ENCODE measurements at regions not wholly inside any gene's neighbourhood (a gene's known extent, or its start where the extent isn't known, plus 50 kb on each side); places are given as distances from the start of the nearest gene placed in this dataset.
"Not testable (repeated sequence)": the region's sequence is repeated elsewhere in the genome, so short reads cannot be mapped to it uniquely, and the experiment has no call there.

DNA sequence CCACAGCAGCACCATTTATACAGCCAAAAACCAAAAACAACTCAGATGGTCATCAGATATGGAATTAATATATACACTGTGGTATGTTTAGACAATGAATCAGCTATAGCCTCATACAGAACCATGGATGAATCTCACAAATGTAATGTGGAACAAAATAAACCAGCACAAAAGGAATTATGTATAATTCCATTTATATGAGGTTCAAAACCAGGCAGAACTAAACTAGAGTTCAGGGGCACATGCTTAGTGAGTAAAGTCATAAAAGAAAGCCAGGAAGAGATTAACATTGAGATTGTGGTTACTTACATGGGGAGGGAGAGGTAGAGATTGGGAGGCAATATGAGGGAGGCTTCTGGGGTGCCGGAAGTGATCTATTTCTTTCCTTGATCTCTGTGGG is 231.1 kb downstream of the COPRS start:
- Histone ChIP-seq H3K36me3 (ENCODE audit: insufficient read depth in 1 of 2, low read depth in 1 of 2) (no peaks in the 10 kb centered on the region), H3K27ac (no peak overlapping the region), H3K9me3 (peaks cover 14% of the 10 kb centered on the region), H3K27me3 (ENCODE audit: insufficient read depth in 3 of 3, low read length in 2 of 3) (peaks cover 0 to 6% (median 0%) of the 10 kb centered on the region in 3 donors), H3K4me1 (no peaks in the 10 kb centered on the region), H3K4me3 (no peak overlapping the region)
- intact Hi-C loops (cut with DNase I), result no loop called here
- TF ChIP-seq, protein P1, sequence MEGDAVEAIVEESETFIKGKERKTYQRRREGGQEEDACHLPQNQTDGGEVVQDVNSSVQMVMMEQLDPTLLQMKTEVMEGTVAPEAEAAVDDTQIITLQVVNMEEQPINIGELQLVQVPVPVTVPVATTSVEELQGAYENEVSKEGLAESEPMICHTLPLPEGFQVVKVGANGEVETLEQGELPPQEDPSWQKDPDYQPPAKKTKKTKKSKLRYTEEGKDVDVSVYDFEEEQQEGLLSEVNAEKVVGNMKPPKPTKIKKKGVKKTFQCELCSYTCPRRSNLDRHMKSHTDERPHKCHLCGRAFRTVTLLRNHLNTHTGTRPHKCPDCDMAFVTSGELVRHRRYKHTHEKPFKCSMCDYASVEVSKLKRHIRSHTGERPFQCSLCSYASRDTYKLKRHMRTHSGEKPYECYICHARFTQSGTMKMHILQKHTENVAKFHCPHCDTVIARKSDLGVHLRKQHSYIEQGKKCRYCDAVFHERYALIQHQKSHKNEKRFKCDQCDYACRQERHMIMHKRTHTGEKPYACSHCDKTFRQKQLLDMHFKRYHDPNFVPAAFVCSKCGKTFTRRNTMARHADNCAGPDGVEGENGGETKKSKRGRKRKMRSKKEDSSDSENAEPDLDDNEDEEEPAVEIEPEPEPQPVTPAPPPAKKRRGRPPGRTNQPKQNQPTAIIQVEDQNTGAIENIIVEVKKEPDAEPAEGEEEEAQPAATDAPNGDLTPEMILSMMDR (IDR thresholded peaks at IDR 0.05), result no peak
- 69 to 85% (median 75%) methylated on average over 1 of the region's 1 CpG for WGBS, 3 donors
- no peak for ATAC-seq
- no peak for DNase-seq

DNA sequence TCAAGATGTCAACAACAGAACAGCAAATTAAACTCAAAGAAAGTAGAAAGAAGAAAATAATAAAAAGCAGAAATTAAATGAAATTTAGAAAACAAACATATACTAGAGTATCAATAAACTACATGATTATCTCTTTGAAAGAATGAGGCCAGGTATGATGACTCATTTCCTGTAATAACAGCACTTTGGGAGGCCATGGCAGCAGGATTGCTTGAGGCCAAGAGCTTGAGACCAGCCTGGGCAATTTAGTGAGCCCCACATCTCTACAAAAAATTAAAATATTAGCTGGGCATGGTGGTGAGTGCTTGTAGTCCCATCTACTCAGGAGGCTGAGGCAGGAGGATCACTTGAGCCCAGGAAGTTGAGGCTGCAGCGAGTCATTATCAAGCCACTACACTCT is 232.5 kb downstream of the RAB11FIP4 start:
- no peaks in the 10 kb centered on the region for H3K4me1 ChIP-seq
- no peaks in the 10 kb centered on the region for H3K36me3 ChIP-seq (ENCODE audit: insufficient read depth in 1 of 2, low read depth in 1 of 2)
- H3K27me3 ChIP-seq (ENCODE audit: insufficient read depth in 3 of 3, low read length in 2 of 3), result peaks cover 0 to 2% (median 0%) of the 10 kb centered on the region in 3 donors
- H3K27ac ChIP-seq, result no peak overlapping the region
- no peak for ATAC-seq
- TF ChIP-seq, protein P1 (IDR thresholded peaks at IDR 0.05), result no peak
- H3K4me3 ChIP-seq, result no peak overlapping the region
- H3K9me3 ChIP-seq, result peaks cover 14% of the 10 kb centered on the region
- DNase-seq, result no peak
- 86 to 100% (median 91%) methylated on average over 1 of the region's 1 CpG for WGBS, 3 donors
- intact Hi-C loops (cut with DNase I), result no loop called here

DNA sequence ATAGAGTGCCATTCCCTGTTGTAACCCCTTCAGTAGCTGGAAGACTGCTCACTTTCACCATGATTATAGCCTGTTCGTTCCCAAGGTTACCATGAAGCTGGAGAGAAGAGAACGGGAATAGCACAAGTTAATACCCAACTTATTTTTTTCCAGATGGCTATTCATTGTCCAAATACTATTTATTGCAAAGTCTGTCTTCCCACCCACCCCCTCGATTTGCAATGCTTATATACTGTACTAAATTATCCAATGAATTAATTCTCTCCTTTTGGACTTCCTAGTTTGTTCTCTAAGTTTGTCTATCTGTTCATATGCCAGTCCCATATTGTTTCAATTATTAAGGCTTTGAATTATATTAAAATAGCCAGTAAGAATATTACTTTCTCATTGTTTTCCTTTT is 231.0 kb downstream of the RAB11FIP4 start:
- Histone ChIP-seq H3K4me1 (no peaks in the 10 kb centered on the region), H3K27ac (no peak overlapping the region), H3K36me3 (ENCODE audit: insufficient read depth in 1 of 2, low read depth in 1 of 2) (no peaks in the 10 kb centered on the region), H3K9me3 (peaks cover 14% of the 10 kb centered on the region), H3K4me3 (no peak overlapping the region), H3K27me3 (ENCODE audit: insufficient read depth in 3 of 3, low read length in 2 of 3) (no peaks in the 10 kb centered on the region)
- intact Hi-C loops (cut with DNase I), result no loop called here
- TF ChIP-seq, protein P1 (IDR thresholded peaks at IDR 0.05), result no peak
- DNase-seq (no peak), ATAC-seq (no peak)
- 62 to 76% (median 66%) methylated on average over 3 of the region's 3 CpGs for WGBS, 3 donors

DNA sequence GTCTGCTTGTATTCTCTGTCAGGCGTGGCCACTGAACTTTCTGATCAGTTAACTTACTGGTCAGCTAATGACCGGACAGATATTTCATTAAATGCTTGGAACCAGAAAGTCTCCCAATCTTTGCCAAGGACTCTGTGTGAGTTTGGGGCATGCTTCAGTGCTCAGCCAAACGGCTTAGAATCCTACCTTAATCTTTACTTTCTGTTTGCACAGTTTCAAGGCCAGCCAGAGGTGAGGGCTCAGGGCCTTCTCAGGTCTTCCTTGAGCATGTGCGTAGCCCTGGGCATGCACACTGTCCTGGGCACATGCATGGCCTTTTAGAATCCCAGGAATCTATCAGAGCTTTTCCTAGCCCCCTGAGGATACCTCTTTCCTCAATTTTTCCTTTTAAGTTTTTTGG is 230.1 kb downstream of the RAB11FIP4 start:
- Histone ChIP-seq H3K36me3 (ENCODE audit: insufficient read depth in 1 of 2, low read depth in 1 of 2) (no peaks in the 10 kb centered on the region), H3K4me3 (no peak overlapping the region), H3K4me1 (no peaks in the 10 kb centered on the region), H3K9me3 (peaks cover 14% of the 10 kb centered on the region), H3K27me3 (ENCODE audit: insufficient read depth in 3 of 3, low read length in 2 of 3) (no peaks in the 10 kb centered on the region), H3K27ac (no peak overlapping the region)
- DNase-seq, result no peak
- TF ChIP-seq, protein P1 (IDR thresholded peaks at IDR 0.05), result no peak
- WGBS, 3 donors, result 82 to 89% (median 83%) methylated on average over 4 of the region's 4 CpGs
- no peak for ATAC-seq
- intact Hi-C loops (cut with DNase I), result no loop called here

DNA sequence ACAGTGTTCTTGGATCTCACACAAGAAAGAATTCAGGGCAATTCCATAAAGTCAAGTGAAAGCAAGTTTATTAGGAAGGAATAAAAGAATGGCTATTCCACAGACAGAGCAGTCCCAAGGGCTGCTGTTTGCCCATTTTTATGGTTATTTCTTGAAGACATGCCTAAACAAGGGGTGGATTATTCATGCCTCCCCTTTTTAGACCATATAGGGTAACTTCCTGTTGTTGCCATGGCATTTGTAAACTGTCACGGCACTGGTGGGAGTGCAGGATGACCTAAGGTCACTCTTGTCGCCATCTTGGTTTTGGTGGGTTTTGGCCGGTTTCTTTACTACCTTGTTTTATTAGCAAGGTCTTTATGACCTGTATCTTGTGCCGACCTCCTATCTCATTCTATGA is 219.6 kb downstream of the RAB11FIP4 start:
- DNase-seq; H3K4me3 ChIP-seq; H3K4me1 ChIP-seq; H3K9me3 ChIP-seq; H3K27ac ChIP-seq; H3K36me3 ChIP-seq (ENCODE audit: insufficient read depth in 1 of 2, low read depth in 1 of 2); intact Hi-C loops (cut with DNase I); H3K27me3 ChIP-seq (ENCODE audit: insufficient read depth in 3 of 3, low read length in 2 of 3); ATAC-seq: not testable (repeated sequence)
- 83 to 86% (median 86%) methylated on average over 4 of the region's 4 CpGs for WGBS, 3 donors

All from psoas muscle (tissue), 7 donors.